Upper lobe of left lung (tissue), 4 donors: ENCODE measurements at regions not wholly inside any gene's neighbourhood (a gene's known extent, or its start where the extent isn't known, plus 50 kb on each side); places are given as distances from the start of the nearest gene placed in this dataset.

Experiments used
- CTCF ChIP-seq, 6 experiments: fragments of 450-650 bp in 4 of 6; fragments of 200-600 bp in 2 of 6; sonication (generic) in 2 of 6; IDR thresholded peaks; one replicate each; pipeline ENCODE4 v1.5.1; 2016 to 2019; ENCODE audit warnings: antibody characterized with exemption in 6 of 6
- POLR2A ChIP-seq, 4 donors: fragments of 450-650 bp; IDR thresholded peaks; one replicate each; pipeline ENCODE4 v1.5.1; 2016 to 2017; ENCODE audit warnings: antibody characterized with exemption in 4 of 4, mild to moderate bottlenecking in 2 of 4

- TF ChIP-seq CTCF (IDR thresholded peaks at IDR 0.05), result no peak
- no peak for TF ChIP-seq POLR2A (IDR thresholded peaks at IDR 0.05)
These were observed 223.3 kb upstream of the SFSWAP start for GRCh38 chr12:131487388-131488124.
